Left lung (tissue), 4 donors: ENCODE measurements at regions not wholly inside any gene's neighbourhood (a gene's known extent, or its start where the extent isn't known, plus 50 kb on each side); places are given as distances from the start of the nearest gene placed in this dataset.

Experiments
- ATAC-seq: fragments of 200-7000 bp; cut with Tn5 transposase; one replicate; pipeline ENCODE4 v1.9.1; 2020; ENCODE audit warnings: moderate library complexity
- DNase-seq, 4 donors: peaks; one replicate each; pipeline ENCODE4 v3.0.0-alpha.2; 2013 to 2020
- H3K27ac ChIP-seq, 2 donors: fragments of 200-600 bp; sonication (generic) in 1 of 2; one replicate each; pipeline versions ENCODE4 v1.5.0 to v1.8.0; 2020 to 2021
- H3K27me3 ChIP-seq, 2 donors: fragments of 200-600 bp; sonication (generic) in 1 of 2; one replicate each; pipeline versions ENCODE4 v1.5.0 to v1.8.0; 2020 to 2021
- H3K36me3 ChIP-seq, 2 donors: fragments of 200-600 bp; sonication (generic) in 1 of 2; one replicate each; pipeline versions ENCODE4 v1.5.0 to v1.8.0; 2020 to 2021
- H3K4me1 ChIP-seq, 2 donors: fragments of 200-600 bp; one replicate each; pipeline ENCODE4 v1.8.0; 2021
- H3K4me3 ChIP-seq, 2 donors: fragments of 200-600 bp; sonication (generic) in 1 of 2; one replicate each; pipeline versions ENCODE4 v1.5.0 to v1.8.0; 2020 to 2021; ENCODE audit warnings: mild to moderate bottlenecking in 1 of 2
- H3K9me3 ChIP-seq, 2 donors: fragments of 200-600 bp; sonication (generic) in 1 of 2; one replicate each; pipeline versions ENCODE4 v1.5.0 to v1.8.0; 2020 to 2021
- CTCF ChIP-seq, 2 donors: fragments of 200-600 bp; sonication (generic) in 1 of 2; IDR thresholded peaks; one replicate each; pipeline versions ENCODE4 v1.5.0 to v1.8.0; 2021; ENCODE audit warnings: antibody characterized with exemption in 2 of 2
- intact Hi-C, 2 donors: fragments of 100-400 bp; cut with DNase I; formaldehyde crosslinking; loops; one replicate each; pipeline versions ENCODE4 v1.11.2 to v1.14.2; 2022
- donor health status: DM: no; HTN: yes; CAD: no.
- donor health status: DM: no; HTN: no; CAD: no.

GRCh38 chr7:28304290-28304689, 108.0 kb upstream of the CREB5 start:
- ATAC-seq (no peak), DNase-seq (no peak)
- H3K4me1 ChIP-seq = no peaks in the 10 kb centered on the region
- H3K4me3 ChIP-seq = no peak overlapping the region
- H3K36me3 ChIP-seq = no peaks in the 10 kb centered on the region
- no peak overlapping the region for H3K27ac ChIP-seq
- H3K9me3 ChIP-seq = no peaks in the 10 kb centered on the region
- intact Hi-C loops = no loop called here
- no peak for TF ChIP-seq CTCF (IDR thresholded peaks at IDR 0.05)
- no peaks in the 10 kb centered on the region for H3K27me3 ChIP-seq

DNA sequence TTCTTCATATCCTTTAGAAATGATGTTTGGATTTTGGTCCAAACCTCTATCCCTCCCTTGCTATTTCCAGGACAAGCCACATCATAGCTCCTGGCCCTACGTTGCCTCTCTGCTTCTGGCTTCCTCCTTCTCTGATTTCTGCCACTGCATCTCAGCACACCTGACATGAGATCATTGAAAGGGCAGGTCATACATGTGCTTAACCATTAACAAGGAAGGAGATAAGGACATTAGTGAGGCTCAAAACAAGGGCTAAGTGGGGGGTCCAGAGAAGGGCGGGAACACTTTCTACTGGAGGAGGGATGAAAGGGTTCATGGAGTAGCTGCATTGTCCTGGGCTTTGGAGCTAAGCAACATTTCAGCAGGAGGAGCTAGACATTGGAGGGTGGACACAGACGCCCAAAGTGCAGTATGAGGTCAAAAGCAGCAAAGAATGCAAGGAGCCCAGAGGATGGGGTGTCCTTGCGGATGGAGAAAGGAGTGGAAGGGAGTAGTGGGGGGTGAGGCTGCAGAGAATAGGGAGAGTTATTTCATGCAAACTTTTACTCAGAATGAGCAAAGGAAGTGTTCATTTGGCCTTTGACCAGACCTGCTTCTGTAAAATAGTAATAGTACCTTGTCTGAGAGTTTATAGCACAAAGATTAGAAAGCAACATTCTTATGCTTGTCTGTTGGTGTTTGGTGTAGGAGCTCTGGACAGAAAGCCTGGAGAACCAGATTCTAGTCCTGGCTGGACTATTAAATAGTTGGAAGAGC, 102.4 kb upstream of the CREB5 start:
- peaks cover 9 to 48% of the 10 kb centered on the region in 2 donors for H3K27me3 ChIP-seq
- DNase-seq (no peak), ATAC-seq (no peak)
- H3K4me1 ChIP-seq = no peaks in the 10 kb centered on the region
- no peak overlapping the region for H3K4me3 ChIP-seq
- intact Hi-C loops = no loop called here
- TF ChIP-seq CTCF (IDR thresholded peaks at IDR 0.05) = no peak
- H3K36me3 ChIP-seq = no peaks in the 10 kb centered on the region
- H3K9me3 ChIP-seq = no peaks in the 10 kb centered on the region
- H3K27ac ChIP-seq = no peak overlapping the region

GRCh38 chr7:28310460-28310848, 101.9 kb upstream of the CREB5 start:
- H3K4me1 ChIP-seq = no peaks in the 10 kb centered on the region
- no peak overlapping the region for H3K4me3 ChIP-seq
- no peak overlapping the region for H3K27ac ChIP-seq
- ATAC-seq = no peak
- peaks cover 9 to 54% of the 10 kb centered on the region in 2 donors for H3K27me3 ChIP-seq
- no peaks in the 10 kb centered on the region for H3K9me3 ChIP-seq
- no peak for DNase-seq
- no peaks in the 10 kb centered on the region for H3K36me3 ChIP-seq
- intact Hi-C loops = no loop called here
- no peak for TF ChIP-seq CTCF (IDR thresholded peaks at IDR 0.05)

- ATAC-seq (no peak), DNase-seq (no peak)
- peaks cover 9 to 66% of the 10 kb centered on the region in 2 donors for H3K27me3 ChIP-seq
- H3K36me3 ChIP-seq = no peaks in the 10 kb centered on the region
- no peaks in the 10 kb centered on the region for H3K9me3 ChIP-seq
- TF ChIP-seq CTCF (IDR thresholded peaks at IDR 0.05) = no peak
- H3K4me3 ChIP-seq = no peak overlapping the region
- no peak overlapping the region for H3K27ac ChIP-seq
- intact Hi-C loops = no loop called here
- no peaks in the 10 kb centered on the region for H3K4me1 ChIP-seq
Measured at GRCh38 chr7:28311670-28312069, 100.6 kb upstream of the CREB5 start.

DNA sequence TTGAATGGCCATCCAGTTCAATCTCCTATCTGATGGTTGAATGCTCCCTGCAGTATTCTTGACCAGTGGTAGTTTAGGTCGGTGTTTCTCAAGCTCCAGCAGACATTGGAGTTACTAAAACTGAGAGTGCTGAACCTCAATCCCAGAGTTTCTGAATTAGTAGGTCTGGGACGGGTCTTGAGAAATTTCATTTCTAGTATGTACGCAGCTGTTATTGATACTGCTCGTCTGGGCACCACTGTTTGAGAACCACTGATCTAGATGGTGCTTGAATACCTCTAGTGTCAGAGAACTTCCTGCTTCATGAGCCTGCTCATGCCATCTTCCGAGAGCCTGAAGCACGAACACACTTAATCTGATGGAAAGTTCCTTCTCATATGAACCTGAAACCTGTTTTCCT, 99.4 kb upstream of the CREB5 start:
- no peak overlapping the region for H3K27ac ChIP-seq
- ATAC-seq (no peak), DNase-seq (no peak)
- intact Hi-C loops = no loop called here
- no peaks in the 10 kb centered on the region for H3K36me3 ChIP-seq
- H3K4me1 ChIP-seq = no peaks in the 10 kb centered on the region
- no peak overlapping the region for H3K4me3 ChIP-seq
- TF ChIP-seq CTCF (IDR thresholded peaks at IDR 0.05) = no peak
- H3K27me3 ChIP-seq = peaks cover 9 to 76% of the 10 kb centered on the region in 2 donors
- no peaks in the 10 kb centered on the region for H3K9me3 ChIP-seq
